GM18867 (cell line): ENCODE measurements at regions not wholly inside any gene's neighbourhood (a gene's known extent, or its start where the extent isn't known, plus 50 kb on each side); places are given as distances from the start of the nearest gene placed in this dataset.
"Not testable (repeated sequence)": the region's sequence is repeated elsewhere in the genome, so short reads cannot be mapped to it uniquely, and the experiment has no call there.

ENCODE experiments used
- ATAC-seq: cut with Tn5 transposase; IDR thresholded peaks from one replicate; pipeline ENCODE4 v1.9.1; 2021; ENCODE audit warnings: mild to moderate bottlenecking, moderate library complexity; ENCODE audit not compliant: unreplicated experiment

GRCh38 chrX:42832764-42833549, 55.0 kb upstream of the PPP1R2C start:
- ATAC-seq, result no peak

- not testable (repeated sequence) for ATAC-seq
Measured at GRCh38 chrX:42833550-42833940, 55.6 kb upstream of the PPP1R2C start.

- peak; percentile 61 for ATAC-seq
Measured at GRCh38 chrX:42837101-42837726, 59.3 kb upstream of the PPP1R2C start.

GRCh38 chrX:42837747-42838146, 59.8 kb upstream of the PPP1R2C start:
- peak; percentile 87 for ATAC-seq

GRCh38 chrX:42839632-42840031, 61.7 kb upstream of the PPP1R2C start:
- ATAC-seq, result no peak

- ATAC-seq, result no peak
Measured at GRCh38 chrX:42846741-42847140, 68.8 kb upstream of the PPP1R2C start.

GRCh38 chrX:42855259-42855658, 77.3 kb upstream of the PPP1R2C start:
- no peak for ATAC-seq

GRCh38 chrX:42857766-42858165, 79.8 kb upstream of the PPP1R2C start:
- no peak for ATAC-seq

- ATAC-seq, result no peak
Measured at GRCh38 chrX:42869011-42869410, 91.0 kb upstream of the PPP1R2C start.

- peak; percentile 89 for ATAC-seq
Measured at GRCh38 chrX:42869659-42870476, 91.9 kb upstream of the PPP1R2C start.

GRCh38 chrX:42886519-42886918, 108.6 kb upstream of the PPP1R2C start:
- ATAC-seq, result no peak

GRCh38 chrX:42900947-42901346, 123.0 kb upstream of the PPP1R2C start:
- ATAC-seq, result no peak

GRCh38 chrX:42902513-42902912, 124.5 kb upstream of the PPP1R2C start:
- no peak for ATAC-seq

- ATAC-seq, result no peak
Measured at GRCh38 chrX:42920752-42921151, 142.8 kb upstream of the PPP1R2C start.

GRCh38 chrX:42930071-42930470, 152.1 kb upstream of the PPP1R2C start:
- no peak for ATAC-seq

GRCh38 chrX:42930951-42931350, 153.0 kb upstream of the PPP1R2C start:
- ATAC-seq, result no peak

- no peak for ATAC-seq
Measured at GRCh38 chrX:42933187-42933586, 155.2 kb upstream of the PPP1R2C start.

- ATAC-seq, result peak; percentile 95
Measured at GRCh38 chrX:42934020-42934726, 156.2 kb upstream of the PPP1R2C start.

GRCh38 chrX:42941671-42942070, 163.7 kb upstream of the PPP1R2C start:
- ATAC-seq, result no peak

GRCh38 chrX:42943051-42943974, 165.3 kb upstream of the PPP1R2C start:
- ATAC-seq, result peak; percentile 85
